Effector memory CD4-positive, alpha-beta T cell (primary cell): ENCODE measurements at regions not wholly inside any gene's neighbourhood (a gene's known extent, or its start where the extent isn't known, plus 50 kb on each side); places are given as distances from the start of the nearest gene placed in this dataset.

ENCODE experiments used
- DNase-seq, 3 donors: peaks; one replicate each; pipeline ENCODE4 v3.0.0-alpha.2; 2020
- H3K27ac ChIP-seq: 2 replicates; pipeline ENCODE4 v1.7.0; 2013; ENCODE audit warnings: mild to moderate bottlenecking, low read length, moderate library complexity; ENCODE audit not compliant: insufficient read depth, poor library complexity, severe bottlenecking
- H3K27me3 ChIP-seq: replicated peaks from 2 replicates; pipeline ENCODE4 v1.7.0; 2013; ENCODE audit warnings: mild to moderate bottlenecking, low read length; ENCODE audit not compliant: insufficient read depth, control insufficient read depth, poor library complexity, severe bottlenecking
- H3K36me3 ChIP-seq: 2 replicates; pipeline ENCODE4 v1.7.0; 2013; ENCODE audit warnings: mild to moderate bottlenecking, low read length, moderate library complexity; ENCODE audit not compliant: control insufficient read depth, insufficient read depth
- H3K4me1 ChIP-seq: 2 replicates; pipeline ENCODE4 v1.7.0; 2013; ENCODE audit warnings: low read length, mild to moderate bottlenecking; ENCODE audit not compliant: control insufficient read depth, insufficient read depth, poor library complexity, severe bottlenecking
- H3K4me3 ChIP-seq: 2 replicates; pipeline ENCODE4 v1.7.0; 2013; ENCODE audit warnings: low read length, low read depth, mild to moderate bottlenecking; ENCODE audit not compliant: insufficient read depth, poor library complexity, severe bottlenecking
- H3K9me3 ChIP-seq: 2 replicates; pipeline ENCODE4 v1.7.0; 2013; ENCODE audit warnings: mild to moderate bottlenecking, low read length, moderate library complexity; ENCODE audit not compliant: control insufficient read depth

DNA sequence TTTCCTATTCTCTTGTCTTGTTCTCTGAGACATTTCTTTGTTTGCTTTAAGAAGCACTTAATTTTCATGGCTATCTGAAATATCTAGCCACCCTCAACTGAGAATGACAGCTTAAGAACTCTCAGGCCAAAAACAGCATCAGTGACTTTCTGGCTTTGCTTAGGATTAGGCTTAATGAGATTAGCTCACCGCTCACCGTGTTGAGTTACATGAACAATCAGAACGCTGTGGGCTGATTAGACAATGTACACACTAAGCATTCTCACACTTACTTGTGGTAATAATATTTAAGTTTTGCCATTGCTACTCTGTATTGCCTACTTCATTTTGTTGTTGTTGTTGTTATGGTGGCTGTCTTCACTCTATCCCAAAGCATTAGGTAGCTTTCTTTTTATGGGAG, 1283.6 kb downstream of the UQCRFS1 start:
- no peaks in the 10 kb centered on the region for H3K36me3 ChIP-seq
- no peaks in the 10 kb centered on the region for H3K9me3 ChIP-seq
- no peak overlapping the region for H3K27ac ChIP-seq
- H3K4me3 ChIP-seq, result no peak overlapping the region
- H3K4me1 ChIP-seq, result no peaks in the 10 kb centered on the region
- no peaks in the 10 kb centered on the region for H3K27me3 ChIP-seq
- no peak for DNase-seq

DNA sequence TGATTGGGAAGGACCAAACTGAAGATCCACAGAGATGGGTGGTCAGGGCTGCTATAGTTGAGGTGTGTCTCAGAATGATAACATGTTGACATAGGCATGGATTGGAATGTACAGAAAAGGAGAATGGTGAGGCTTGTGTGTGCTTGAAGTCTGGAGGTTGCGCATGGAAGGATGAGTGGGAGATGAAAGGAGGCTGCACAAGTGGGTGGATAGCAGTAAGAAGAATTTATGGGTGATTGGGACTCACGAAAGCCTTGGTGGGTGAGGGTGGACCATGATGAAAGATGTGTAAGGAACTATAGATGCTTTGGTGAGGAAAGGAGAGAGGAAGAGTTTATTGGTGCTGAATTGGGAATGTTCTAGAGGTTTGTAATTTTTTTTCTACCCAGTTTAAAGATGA, 1287.7 kb downstream of the UQCRFS1 start:
- no peaks in the 10 kb centered on the region for H3K36me3 ChIP-seq
- H3K4me3 ChIP-seq, result no peak overlapping the region
- DNase-seq, result no peak

DNA sequence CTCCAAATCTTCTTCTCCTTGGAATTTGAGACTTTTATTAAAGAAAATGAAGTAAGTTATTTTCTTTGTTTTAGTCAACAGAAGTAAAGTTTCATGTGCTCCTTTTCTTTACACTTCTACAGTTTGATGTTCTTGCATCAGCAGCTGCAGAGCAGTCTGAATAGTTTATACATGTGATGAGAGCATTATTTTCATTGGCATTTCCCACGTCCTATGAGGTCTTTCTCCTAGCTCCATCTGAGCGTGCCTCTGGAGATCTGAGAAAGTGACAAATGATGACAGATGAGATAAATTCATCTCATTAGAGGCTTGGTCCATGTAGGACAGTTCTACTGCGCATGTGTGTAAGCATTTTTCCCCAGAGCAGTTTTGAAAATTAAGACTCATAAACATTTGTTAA, 1290.0 kb downstream of the UQCRFS1 start:
- no peak for DNase-seq
- Histone ChIP-seq H3K4me3 (no peak overlapping the region), H3K9me3 (no peaks in the 10 kb centered on the region), H3K4me1 (no peaks in the 10 kb centered on the region), H3K27ac (no peak overlapping the region), H3K36me3 (no peaks in the 10 kb centered on the region), H3K27me3 (no peaks in the 10 kb centered on the region)

More for the DNA sequence above, 1287.7 kb downstream of the UQCRFS1 start:
- Histone ChIP-seq H3K27me3 (no peaks in the 10 kb centered on the region), H3K27ac (no peak overlapping the region), H3K4me1 (no peaks in the 10 kb centered on the region), H3K9me3 (no peaks in the 10 kb centered on the region)

DNA sequence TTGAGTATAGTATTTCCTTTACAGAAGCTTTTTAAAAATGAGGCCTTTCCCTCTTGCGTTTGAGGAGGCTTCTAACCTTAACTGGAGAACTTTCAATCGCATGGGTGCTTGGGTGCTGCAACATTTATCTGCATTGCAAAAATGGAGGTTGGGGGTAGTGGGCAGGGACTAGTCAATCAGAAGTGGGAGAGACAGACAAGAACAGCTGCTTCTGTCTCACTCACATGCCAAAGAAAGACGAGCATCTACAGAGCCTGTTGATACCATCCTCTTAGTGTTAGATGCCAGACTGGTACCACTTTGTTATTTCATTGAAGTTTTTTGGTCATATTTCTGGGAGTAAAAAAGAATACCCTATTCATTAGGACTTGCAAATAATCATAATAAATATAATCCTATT, 1292.2 kb downstream of the UQCRFS1 start:
- no peak overlapping the region for H3K4me3 ChIP-seq
- H3K27me3 ChIP-seq, result no peaks in the 10 kb centered on the region
- no peaks in the 10 kb centered on the region for H3K9me3 ChIP-seq
- H3K4me1 ChIP-seq, result no peaks in the 10 kb centered on the region
- no peak for DNase-seq
- H3K36me3 ChIP-seq, result no peaks in the 10 kb centered on the region
- no peak overlapping the region for H3K27ac ChIP-seq

DNA sequence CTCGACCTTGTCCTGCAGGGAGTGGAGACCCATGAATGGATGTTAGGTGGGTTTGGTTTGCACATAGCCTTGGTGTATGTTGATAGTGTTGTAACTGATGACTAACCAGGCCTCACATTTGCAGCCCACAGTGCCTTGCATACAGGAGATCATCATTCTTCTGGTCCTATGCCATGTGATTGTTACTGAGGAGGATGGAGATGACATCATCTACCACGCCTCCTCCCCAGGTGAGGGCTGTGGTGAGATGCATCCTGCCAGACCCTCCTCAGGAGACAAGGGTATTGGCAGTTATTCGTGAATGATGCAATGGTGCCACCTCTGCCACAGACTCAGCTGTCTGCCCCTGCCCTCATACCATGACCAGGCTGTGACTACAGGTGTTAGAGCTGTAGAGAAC, 1294.1 kb downstream of the UQCRFS1 start:
- no peak overlapping the region for H3K4me3 ChIP-seq
- no peaks in the 10 kb centered on the region for H3K4me1 ChIP-seq
- H3K36me3 ChIP-seq, result no peaks in the 10 kb centered on the region
- no peak overlapping the region for H3K27ac ChIP-seq
- DNase-seq, result no peak
- no peaks in the 10 kb centered on the region for H3K27me3 ChIP-seq
- no peaks in the 10 kb centered on the region for H3K9me3 ChIP-seq

GRCh38 chr19:27911122-27911898, 1301.6 kb downstream of the UQCRFS1 start:
- Histone ChIP-seq H3K9me3 (no peaks in the 10 kb centered on the region), H3K27me3 (no peaks in the 10 kb centered on the region), H3K4me3 (no peak overlapping the region), H3K4me1 (no peaks in the 10 kb centered on the region), H3K27ac (no peak overlapping the region), H3K36me3 (no peaks in the 10 kb centered on the region)
- DNase-seq, result no peak

GRCh38 chr19:27909861-27910260, 1303.1 kb downstream of the UQCRFS1 start:
- Histone ChIP-seq H3K4me3 (no peak overlapping the region), H3K27me3 (no peaks in the 10 kb centered on the region), H3K36me3 (no peaks in the 10 kb centered on the region), H3K9me3 (no peaks in the 10 kb centered on the region), H3K27ac (no peak overlapping the region), H3K4me1 (no peaks in the 10 kb centered on the region)
- no peak for DNase-seq

- no peak overlapping the region for H3K4me3 ChIP-seq
- no peak overlapping the region for H3K27ac ChIP-seq
- no peaks in the 10 kb centered on the region for H3K27me3 ChIP-seq
- H3K36me3 ChIP-seq, result no peaks in the 10 kb centered on the region
- no peaks in the 10 kb centered on the region for H3K4me1 ChIP-seq
- no peak for DNase-seq
- no peaks in the 10 kb centered on the region for H3K9me3 ChIP-seq
Measured at GRCh38 chr19:27909185-27909840, 1303.6 kb downstream of the UQCRFS1 start.

- DNase-seq, result no peak
- H3K4me1 ChIP-seq, result no peaks in the 10 kb centered on the region
- no peaks in the 10 kb centered on the region for H3K9me3 ChIP-seq
- no peak overlapping the region for H3K27ac ChIP-seq
- no peaks in the 10 kb centered on the region for H3K27me3 ChIP-seq
- no peak overlapping the region for H3K4me3 ChIP-seq
- no peaks in the 10 kb centered on the region for H3K36me3 ChIP-seq
Measured at GRCh38 chr19:27906081-27906480, 1306.9 kb downstream of the UQCRFS1 start.

- Histone ChIP-seq H3K4me1 (no peaks in the 10 kb centered on the region), H3K4me3 (no peak overlapping the region), H3K27ac (no peak overlapping the region), H3K9me3 (no peaks in the 10 kb centered on the region), H3K36me3 (no peaks in the 10 kb centered on the region), H3K27me3 (no peaks in the 10 kb centered on the region)
- no peak for DNase-seq
Measured at GRCh38 chr19:27905074-27905473, 1307.9 kb downstream of the UQCRFS1 start.
